ENCODE measurements at regions not wholly inside any gene's neighbourhood (a gene's known extent, or its start where the extent isn't known, plus 50 kb on each side); places are given as distances from the start of the nearest gene placed in this dataset.

- H3K9ac ChIP-seq (ENCODE audit: insufficient read depth, low read depth, low read length) = no peak overlapping the region
- TF ChIP-seq HNF1A (IDR thresholded peaks at IDR 0.05; ENCODE audit: low read depth) (no peak), HNF1A (CRISPR knock-in tag; IDR thresholded peaks at IDR 0.05; ENCODE audit: borderline replicate concordance) (no peak)
- TF ChIP-seq, protein P1, sequence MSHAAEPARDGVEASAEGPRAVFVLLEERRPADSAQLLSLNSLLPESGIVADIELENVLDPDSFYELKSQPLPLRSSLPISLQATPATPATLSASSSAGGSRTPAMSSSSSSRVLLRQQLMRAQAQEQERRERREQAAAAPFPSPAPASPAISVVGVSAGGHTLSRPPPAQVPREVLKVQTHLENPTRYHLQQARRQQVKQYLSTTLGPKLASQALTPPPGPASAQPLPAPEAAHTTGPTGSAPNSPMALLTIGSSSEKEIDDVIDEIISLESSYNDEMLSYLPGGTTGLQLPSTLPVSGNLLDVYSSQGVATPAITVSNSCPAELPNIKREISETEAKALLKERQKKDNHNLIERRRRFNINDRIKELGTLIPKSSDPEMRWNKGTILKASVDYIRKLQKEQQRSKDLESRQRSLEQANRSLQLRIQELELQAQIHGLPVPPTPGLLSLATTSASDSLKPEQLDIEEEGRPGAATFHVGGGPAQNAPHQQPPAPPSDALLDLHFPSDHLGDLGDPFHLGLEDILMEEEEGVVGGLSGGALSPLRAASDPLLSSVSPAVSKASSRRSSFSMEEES (CRISPR knock-in tag; IDR thresholded peaks at IDR 0.05) = no peak
- POLR2A ChIA-PET = no interaction called here
- DNase-seq (ENCODE audit: low spot score) (no peak), FAIRE-seq (no peak), ATAC-seq (no peak)
- no peak overlapping the region for H3K4me3 ChIP-seq (replicated peaks in 1 of 3; ENCODE audit: insufficient read depth in 1 of 3, low read depth in 2 of 3, low read length in 3 of 3)
- H4K20me1 ChIP-seq (ENCODE audit: insufficient read depth, low read length) = no peaks in the 10 kb centered on the region
- CTCF ChIA-PET (ENCODE audit: low intra/inter-chr PET ratio, low total read pairs) = no interaction called here
- no TSS peak for BruUV-seq (replicated peaks)
- no peaks in the 10 kb centered on the region for H3K36me3 ChIP-seq (replicated peaks in 1 of 2; ENCODE audit: control insufficient read depth in 1 of 2, insufficient read depth in 2 of 2, low read length in 2 of 2)
- in situ Hi-C loops (cut with HindIII; ENCODE audit: extremely low pct_ligation_motif_present, low pct_unique_long_range_greater_than_20kb) (no loop called here), intact Hi-C loops (cut with micrococcal nuclease; ENCODE audit: unreplicated experiment) (no loop called here)
- no peak overlapping the region for H3K27ac ChIP-seq (ENCODE audit: extremely low read length, insufficient read depth, low read length)
- H3K79me2 ChIP-seq (ENCODE audit: insufficient read depth, low read length) = no peaks in the 10 kb centered on the region
- no peaks in the 10 kb centered on the region for H3K27me3 ChIP-seq (ENCODE audit: control insufficient read depth in 1 of 2, insufficient read depth in 2 of 2, low read length in 2 of 2)
- H3K4me2 ChIP-seq (ENCODE audit: low read depth, low read length) = no peak overlapping the region
- no peaks in the 10 kb centered on the region; the same call in 1 of the 2 replicates for H3K9me3 ChIP-seq (ENCODE audit: low read length)
- no peak overlapping the region for H2AFZ ChIP-seq (ENCODE audit: low read length)
- no peaks in the 10 kb centered on the region for H3K4me1 ChIP-seq (ENCODE audit: insufficient read depth, low read length)
Observed at GRCh38 chr4:18209448-18209847, 187.9 kb upstream of the LCORL start.

DNA sequence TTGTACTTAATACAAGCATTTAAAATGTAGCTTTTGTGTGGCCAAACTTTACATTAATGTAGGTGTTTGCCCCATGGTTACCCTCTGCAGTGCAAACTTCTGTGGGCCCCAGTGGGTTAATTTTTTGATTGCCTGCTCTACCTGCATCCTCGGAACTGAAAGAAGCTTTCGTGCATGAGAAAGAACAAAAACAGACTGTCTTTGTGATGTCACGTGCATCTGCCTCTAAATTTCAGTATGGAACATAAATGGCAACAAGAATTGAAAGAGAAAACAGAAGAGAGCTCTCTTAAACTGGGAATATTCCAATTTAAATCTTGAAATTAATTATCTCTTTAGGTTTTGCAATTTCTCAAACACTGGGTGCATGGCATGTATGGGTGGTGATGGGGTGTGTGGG, 182.4 kb upstream of the LCORL start:
- no peaks in the 10 kb centered on the region for H3K79me2 ChIP-seq (ENCODE audit: insufficient read depth, low read length)
- TF ChIP-seq ZMYM4 (CRISPR knock-in tag; IDR thresholded peaks at IDR 0.05) (no peak), RFX5 (IDR thresholded peaks at IDR 0.05; ENCODE audit: low read depth, low read length) (no peak), NCOA5 (CRISPR knock-in tag; IDR thresholded peaks at IDR 0.05) (no peak)
- no peak overlapping the region for H3K9ac ChIP-seq (ENCODE audit: insufficient read depth, low read depth, low read length)
- no peaks in the 10 kb centered on the region for H3K4me1 ChIP-seq (ENCODE audit: insufficient read depth, low read length)
- WGBS (ENCODE audit: low lambda C conversion rate) = 0% methylated on average over 3 of the region's 3 CpGs
- no peaks in the 10 kb centered on the region for H3K9me3 ChIP-seq (ENCODE audit: low read length)
- no peak overlapping the region for H3K27ac ChIP-seq (ENCODE audit: extremely low read length, insufficient read depth, low read length)
- no peak overlapping the region for H3K4me3 ChIP-seq (replicated peaks in 1 of 3; ENCODE audit: insufficient read depth in 1 of 3, low read depth in 2 of 3, low read length in 3 of 3)
- no peak for ATAC-seq
- H3K27me3 ChIP-seq (ENCODE audit: control insufficient read depth in 1 of 2, insufficient read depth in 2 of 2, low read length in 2 of 2) = no peaks in the 10 kb centered on the region
- H2AFZ ChIP-seq (ENCODE audit: low read length) = no peak overlapping the region
- no peak for DNase-seq (ENCODE audit: low spot score)
- no peaks in the 10 kb centered on the region for H4K20me1 ChIP-seq (ENCODE audit: insufficient read depth, low read length)
- in situ Hi-C loops (cut with HindIII; ENCODE audit: extremely low pct_ligation_motif_present, low pct_unique_long_range_greater_than_20kb) = no loop called here
- intact Hi-C loops (cut with micrococcal nuclease; ENCODE audit: unreplicated experiment) = no loop called here
- no peaks in the 10 kb centered on the region for H3K36me3 ChIP-seq (replicated peaks in 1 of 2; ENCODE audit: control insufficient read depth in 1 of 2, insufficient read depth in 2 of 2, low read length in 2 of 2)
- BruUV-seq (replicated peaks) = no TSS peak
- ChIA-PET CTCF (ENCODE audit: low intra/inter-chr PET ratio, low total read pairs) (no interaction called here), POLR2A (no interaction called here)
- H3K4me2 ChIP-seq (ENCODE audit: low read depth, low read length) = no peak overlapping the region
- FAIRE-seq = no peak

All from HepG2 (cell line).